RWPE2 (cell line): ENCODE measurements at regions not wholly inside any gene's neighbourhood (a gene's known extent, or its start where the extent isn't known, plus 50 kb on each side); places are given as distances from the start of the nearest gene placed in this dataset.

Experiments
- ATAC-seq: fragments of 200-7000 bp; cut with Tn5 transposase; 3 replicates; pipeline ENCODE4 v1.9.1; 2021; ENCODE audit warnings: low read depth
- DNase-seq: peaks from one replicate; pipeline ENCODE4 v3.0.0-alpha.2; 2020; ENCODE audit warnings: low spot score
- H3K27ac ChIP-seq: fragments of 450-650 bp; 2 replicates; pipeline ENCODE4 v1.5.1; 2017; ENCODE audit warnings: mild to moderate bottlenecking; ENCODE audit not compliant: poor library complexity, severe bottlenecking
- H3K27me3 ChIP-seq: fragments of 250-450 bp; sonication (Bioruptor Pico); 2 replicates; pipeline ENCODE4 v1.5.1; 2021; ENCODE audit warnings: mild to moderate bottlenecking, moderate library complexity; ENCODE audit not compliant: insufficient read depth, poor library complexity, severe bottlenecking
- H3K36me3 ChIP-seq: fragments of 250-450 bp; sonication (Bioruptor Pico); 2 replicates; pipeline ENCODE4 v1.5.1; 2020; ENCODE audit warnings: low read depth, mild to moderate bottlenecking, moderate library complexity
- H3K4me1 ChIP-seq: fragments of 250-450 bp; sonication (Bioruptor Pico); 2 replicates; pipeline ENCODE4 v1.5.1; 2021; ENCODE audit warnings: mild to moderate bottlenecking, moderate library complexity; ENCODE audit not compliant: insufficient read depth, poor library complexity, severe bottlenecking
- H3K4me3 ChIP-seq: fragments of 250-450 bp; sonication (Bioruptor Pico); 2 replicates; pipeline ENCODE4 v1.5.1; 2021; ENCODE audit warnings: mild to moderate bottlenecking, moderate library complexity; ENCODE audit not compliant: severe bottlenecking
- H3K9me3 ChIP-seq: fragments of 250-450 bp; sonication (Bioruptor Pico); 2 replicates; pipeline ENCODE4 v1.5.1; 2021; ENCODE audit warnings: mild to moderate bottlenecking, moderate library complexity; ENCODE audit not compliant: severe bottlenecking
- CTCF ChIP-seq: fragments of 450-650 bp; IDR thresholded peaks from one replicate; pipeline ENCODE4 v1.5.1; 2017; ENCODE audit warnings: mild to moderate bottlenecking, moderate library complexity; ENCODE audit not compliant: poor library complexity, severe bottlenecking

DNA sequence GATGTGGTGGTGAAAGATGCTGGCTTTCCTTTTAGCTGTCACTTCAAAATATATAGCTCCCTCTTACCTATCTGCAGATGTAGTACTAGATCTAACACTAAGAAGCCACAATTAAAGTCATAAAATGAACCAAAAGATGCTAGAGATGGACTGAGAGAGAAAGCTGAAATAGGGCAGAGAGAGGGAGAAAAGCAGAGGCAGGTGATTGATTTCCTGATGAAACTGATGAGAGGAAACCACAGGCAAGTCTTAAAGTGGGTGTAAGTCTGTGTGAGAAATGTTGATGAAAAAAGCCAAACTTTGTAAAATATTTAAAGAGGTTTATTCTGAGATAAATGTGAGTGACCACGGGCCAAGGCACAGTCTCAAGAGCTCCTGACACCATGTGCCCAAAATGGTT is 194.3 kb upstream of the MBL2 start:
- no peak for ATAC-seq
- H3K36me3 ChIP-seq = no peaks in the 10 kb centered on the region
- no peak overlapping the region for H3K27ac ChIP-seq
- no peak for DNase-seq
- TF ChIP-seq CTCF = no peak
- H3K9me3 ChIP-seq = no peaks in the 10 kb centered on the region
- H3K4me1 ChIP-seq = no peaks in the 10 kb centered on the region
- H3K27me3 ChIP-seq = no peaks in the 10 kb centered on the region
- H3K4me3 ChIP-seq = no peak overlapping the region

- no peak overlapping the region for H3K27ac ChIP-seq
- DNase-seq (no peak), ATAC-seq (no peak)
- H3K27me3 ChIP-seq = no peaks in the 10 kb centered on the region
- no peak for TF ChIP-seq CTCF
- H3K36me3 ChIP-seq = no peaks in the 10 kb centered on the region
- no peak overlapping the region for H3K4me3 ChIP-seq
- no peaks in the 10 kb centered on the region for H3K9me3 ChIP-seq
- no peaks in the 10 kb centered on the region for H3K4me1 ChIP-seq
Observed at GRCh38 chr10:52965938-52966401, 193.4 kb upstream of the MBL2 start.

GRCh38 chr10:52965509-52965908 is 192.9 kb upstream of the MBL2 start:
- Histone ChIP-seq H3K9me3 (no peaks in the 10 kb centered on the region), H3K27ac (no peak overlapping the region), H3K27me3 (no peaks in the 10 kb centered on the region), H3K4me1 (no peaks in the 10 kb centered on the region), H3K4me3 (no peak overlapping the region), H3K36me3 (no peaks in the 10 kb centered on the region)
- no peak for ATAC-seq
- DNase-seq = no peak
- no peak for TF ChIP-seq CTCF

- H3K4me3 ChIP-seq = no peak overlapping the region
- H3K27me3 ChIP-seq = no peaks in the 10 kb centered on the region
- ATAC-seq (no peak), DNase-seq (no peak)
- no peaks in the 10 kb centered on the region for H3K36me3 ChIP-seq
- TF ChIP-seq CTCF = no peak
- no peaks in the 10 kb centered on the region for H3K4me1 ChIP-seq
- no peak overlapping the region for H3K27ac ChIP-seq
- no peaks in the 10 kb centered on the region for H3K9me3 ChIP-seq
Observed at GRCh38 chr10:52961323-52961722, 188.7 kb upstream of the MBL2 start.

DNA sequence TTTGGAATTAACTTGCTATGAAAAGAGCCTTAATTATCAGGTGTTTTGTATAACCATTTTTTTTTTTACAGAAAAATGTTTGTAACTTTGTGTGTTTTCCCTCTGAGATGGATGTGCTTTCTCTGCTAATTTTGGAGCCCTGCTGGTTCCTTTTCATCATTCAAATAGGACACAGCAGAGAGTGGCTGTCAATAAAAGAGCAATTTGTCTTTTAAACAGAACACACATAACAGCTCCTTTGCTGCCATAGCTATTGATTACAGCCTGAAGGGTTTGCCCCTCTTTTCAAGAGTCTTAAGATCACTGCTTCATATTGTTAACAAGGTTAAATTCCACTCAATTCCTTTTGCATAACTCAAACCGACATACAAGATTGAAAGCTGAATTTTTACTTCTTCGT is 187.2 kb upstream of the MBL2 start:
- Histone ChIP-seq H3K4me3 (no peak overlapping the region), H3K9me3 (no peaks in the 10 kb centered on the region), H3K27ac (no peak overlapping the region), H3K27me3 (no peaks in the 10 kb centered on the region), H3K36me3 (no peaks in the 10 kb centered on the region), H3K4me1 (no peaks in the 10 kb centered on the region)
- no peak for DNase-seq
- no peak for TF ChIP-seq CTCF
- ATAC-seq = no peak
